ENCODE measurements at regions not wholly inside any gene's neighbourhood (a gene's known extent, or its start where the extent isn't known, plus 50 kb on each side); places are given as distances from the start of the nearest gene placed in this dataset.

DNA sequence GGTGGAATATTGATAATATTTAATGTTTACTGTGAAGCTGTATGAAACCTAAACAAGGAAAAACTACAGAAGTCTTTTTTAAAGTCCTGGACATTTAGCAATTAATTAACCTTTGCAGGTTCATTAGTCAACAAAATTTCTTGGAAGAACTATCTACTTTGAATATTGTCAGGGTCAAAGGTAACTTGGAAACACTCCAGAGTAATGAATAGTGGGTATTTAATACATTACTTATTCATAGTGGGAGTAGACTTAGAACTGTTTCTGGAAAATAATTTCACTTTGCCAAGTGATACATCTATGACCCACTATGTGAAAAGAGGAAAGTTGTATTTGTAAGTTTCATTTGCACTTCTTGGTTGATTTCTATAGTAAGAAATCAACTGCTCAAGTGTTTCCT, 319.1 kb downstream of the TFAP2B start:
- no peaks in the 10 kb centered on the region for H3K79me2 ChIP-seq (replicated peaks; ENCODE audit: insufficient read depth, low read length)
- no peaks in the 10 kb centered on the region for H4K20me1 ChIP-seq (ENCODE audit: insufficient read depth)
- no peaks in the 10 kb centered on the region for H3K27me3 ChIP-seq (ENCODE audit: insufficient read depth, low read depth, low read length)
- TF ChIP-seq EZH2 (IDR thresholded peaks at IDR 0.05; ENCODE audit: borderline replicate concordance, insufficient read depth, low read length, poor library complexity, severe bottlenecking) (no peak), RAD21 (conservative IDR thresholded peaks at IDR 0.05) (no peak), SMC3 (conservative IDR thresholded peaks at IDR 0.05; ENCODE audit: poor library complexity) (no peak), EP300 (conservative IDR thresholded peaks at IDR 0.05; ENCODE audit: poor library complexity, severe bottlenecking) (no peak), MXI1 (conservative IDR thresholded peaks at IDR 0.05; ENCODE audit: poor library complexity, severe bottlenecking) (no peak), TAF1 (IDR thresholded peaks at IDR 0.05; ENCODE audit: low read depth) (no peak), REST (IDR thresholded peaks at IDR 0.05; ENCODE audit: borderline replicate concordance) (no peak), POLR2AphosphoS5 (IDR thresholded peaks at IDR 0.05) (no peak)
- TF ChIP-seq, protein P1, sequence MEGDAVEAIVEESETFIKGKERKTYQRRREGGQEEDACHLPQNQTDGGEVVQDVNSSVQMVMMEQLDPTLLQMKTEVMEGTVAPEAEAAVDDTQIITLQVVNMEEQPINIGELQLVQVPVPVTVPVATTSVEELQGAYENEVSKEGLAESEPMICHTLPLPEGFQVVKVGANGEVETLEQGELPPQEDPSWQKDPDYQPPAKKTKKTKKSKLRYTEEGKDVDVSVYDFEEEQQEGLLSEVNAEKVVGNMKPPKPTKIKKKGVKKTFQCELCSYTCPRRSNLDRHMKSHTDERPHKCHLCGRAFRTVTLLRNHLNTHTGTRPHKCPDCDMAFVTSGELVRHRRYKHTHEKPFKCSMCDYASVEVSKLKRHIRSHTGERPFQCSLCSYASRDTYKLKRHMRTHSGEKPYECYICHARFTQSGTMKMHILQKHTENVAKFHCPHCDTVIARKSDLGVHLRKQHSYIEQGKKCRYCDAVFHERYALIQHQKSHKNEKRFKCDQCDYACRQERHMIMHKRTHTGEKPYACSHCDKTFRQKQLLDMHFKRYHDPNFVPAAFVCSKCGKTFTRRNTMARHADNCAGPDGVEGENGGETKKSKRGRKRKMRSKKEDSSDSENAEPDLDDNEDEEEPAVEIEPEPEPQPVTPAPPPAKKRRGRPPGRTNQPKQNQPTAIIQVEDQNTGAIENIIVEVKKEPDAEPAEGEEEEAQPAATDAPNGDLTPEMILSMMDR (IDR thresholded peaks at IDR 0.05; ENCODE audit: poor library complexity, severe bottlenecking) = no peak
- H3F3A ChIP-seq (ENCODE audit: insufficient read depth, low read length, poor library complexity, severe bottlenecking) = no peaks in the 10 kb centered on the region
- H3K9ac ChIP-seq (ENCODE audit: low read length) = no peak overlapping the region
- H3K4me3 ChIP-seq (ENCODE audit: low read length) = no peak overlapping the region
- H3K36me3 ChIP-seq (ENCODE audit: insufficient read depth, low read length) = no peaks in the 10 kb centered on the region
- peaks cover 2% of the 10 kb centered on the region for H3K9me3 ChIP-seq (ENCODE audit: low read length)
- no peak overlapping the region for H2AFZ ChIP-seq (ENCODE audit: low read depth, low read length)
- H3K9me2 ChIP-seq (ENCODE audit: insufficient read depth, low read length) = no peaks in the 10 kb centered on the region
- no peak overlapping the region for H3K4me2 ChIP-seq (ENCODE audit: low read length)
- no peak overlapping the region for H3K27ac ChIP-seq (ENCODE audit: low read length)

- H2AFZ ChIP-seq (ENCODE audit: low read depth, low read length) = no peak overlapping the region
- no peak overlapping the region for H3K4me2 ChIP-seq (ENCODE audit: low read length)
- TF ChIP-seq TAF1 (IDR thresholded peaks at IDR 0.05; ENCODE audit: low read depth) = no peak
- no peak for TF ChIP-seq EZH2 (IDR thresholded peaks at IDR 0.05; ENCODE audit: borderline replicate concordance, insufficient read depth, low read length, poor library complexity, severe bottlenecking)
- no peak for TF ChIP-seq RAD21 (conservative IDR thresholded peaks at IDR 0.05)
- TF ChIP-seq MXI1 (conservative IDR thresholded peaks at IDR 0.05; ENCODE audit: poor library complexity, severe bottlenecking) = no peak
- TF ChIP-seq POLR2AphosphoS5 (IDR thresholded peaks at IDR 0.05) = no peak
- TF ChIP-seq REST (IDR thresholded peaks at IDR 0.05; ENCODE audit: borderline replicate concordance) = no peak
- TF ChIP-seq EP300 (conservative IDR thresholded peaks at IDR 0.05; ENCODE audit: poor library complexity, severe bottlenecking) = no peak
- no peak for TF ChIP-seq SMC3 (conservative IDR thresholded peaks at IDR 0.05; ENCODE audit: poor library complexity)
- TF ChIP-seq, protein P1 (IDR thresholded peaks at IDR 0.05; ENCODE audit: poor library complexity, severe bottlenecking) = no peak
- H3K36me3 ChIP-seq (ENCODE audit: insufficient read depth, low read length) = no peaks in the 10 kb centered on the region
- H3F3A ChIP-seq (ENCODE audit: insufficient read depth, low read length, poor library complexity, severe bottlenecking) = no peaks in the 10 kb centered on the region
- H3K9ac ChIP-seq (ENCODE audit: low read length) = no peak overlapping the region
- no peaks in the 10 kb centered on the region for H3K27me3 ChIP-seq (ENCODE audit: insufficient read depth, low read depth, low read length)
- H3K4me3 ChIP-seq (ENCODE audit: low read length) = no peak overlapping the region
- no peaks in the 10 kb centered on the region for H4K20me1 ChIP-seq (ENCODE audit: insufficient read depth)
- peaks cover 2% of the 10 kb centered on the region for H3K9me3 ChIP-seq (ENCODE audit: low read length)
- H3K9me2 ChIP-seq (ENCODE audit: insufficient read depth, low read length) = no peaks in the 10 kb centered on the region
- H3K27ac ChIP-seq (ENCODE audit: low read length) = no peak overlapping the region
- H3K79me2 ChIP-seq (replicated peaks; ENCODE audit: insufficient read depth, low read length) = no peaks in the 10 kb centered on the region
Observed at GRCh38 chr6:51139950-51140385, 321.3 kb downstream of the TFAP2B start.

Measured in neural cell (in vitro differentiated cells).